Keratinocyte (primary cell): ENCODE measurements at regions not wholly inside any gene's neighbourhood (a gene's known extent, or its start where the extent isn't known, plus 50 kb on each side); places are given as distances from the start of the nearest gene placed in this dataset.
"Not testable (repeated sequence)": the region's sequence is repeated elsewhere in the genome, so short reads cannot be mapped to it uniquely, and the experiment has no call there.

Experiments
- CTCF ChIP-seq, 3 experiments: IDR thresholded peaks in 1 of 3; conservative IDR thresholded peaks in 1 of 3; optimal IDR thresholded peaks in 1 of 3; 2 replicates in 2 of 3; 3 replicates in 1 of 3; pipeline versions ENCODE3 to v1.5.1; 2011; ENCODE audit warnings: low read length in 3 of 3, mild to moderate bottlenecking in 3 of 3, moderate library complexity in 2 of 3, control low read depth in 1 of 3, inconsistent platforms in 1 of 3; ENCODE audit not compliant: insufficient read depth in 2 of 3; ENCODE audit errors: extremely low read depth in 1 of 3
- EZH2 ChIP-seq: IDR thresholded peaks from one replicate; pipeline ENCODE4 v1.6.1; 2012; ENCODE audit warnings: inconsistent platforms, mild to moderate bottlenecking, low read length, moderate library complexity

GRCh38 chr5:177891547-177892356, 104.3 kb downstream of the PROP1 start:
- TF ChIP-seq CTCF (optimal IDR thresholded peaks at IDR 0.05 in 1 of 3, IDR thresholded peaks at IDR 0.05 in 1 of 3, conservative IDR thresholded peaks at IDR 0.05 in 1 of 3; ENCODE audit: extremely low read depth in 1 of 3, insufficient read depth in 2 of 3, low read length in 3 of 3); EZH2: not testable (repeated sequence)
